ENCODE measurements at regions not wholly inside any gene's neighbourhood (a gene's known extent, or its start where the extent isn't known, plus 50 kb on each side); places are given as distances from the start of the nearest gene placed in this dataset.

GRCh38 chr20:39479196-39479810, 517.2 kb downstream of the DHX35 start:
- Histone ChIP-seq H3F3A (ENCODE audit: insufficient read depth, low read depth) (no peaks in the 10 kb centered on the region), H3K9me2 (ENCODE audit: insufficient read depth) (no peaks in the 10 kb centered on the region), H3K27me3 (ENCODE audit: insufficient read depth, low read depth) (no peaks in the 10 kb centered on the region), H3K4me3 (no peak overlapping the region), H3K27ac (no peak overlapping the region), H3K9me3 (ENCODE audit: insufficient read depth, low read depth) (no peaks in the 10 kb centered on the region), H2AFZ (no peak overlapping the region), H3K36me3 (ENCODE audit: low read depth) (no peaks in the 10 kb centered on the region), H4K20me1 (ENCODE audit: insufficient read depth) (no peaks in the 10 kb centered on the region), H3K4me1 (replicated peaks; ENCODE audit: insufficient read depth) (no peaks in the 10 kb centered on the region), H3K79me2 (ENCODE audit: low read depth) (no peaks in the 10 kb centered on the region), H3K4me2 (no peak overlapping the region)
- no peak for DNase-seq
- ChIA-PET POLR2A (ENCODE audit: unreplicated experiment) (interaction anchor here (0.8 kb wide), 1 partner anchor 22 kb away, joined by 5 read pairs; no protein-coding TSS in a partner anchor), CTCF (no interaction called here)
- TF ChIP-seq CTCF (conservative IDR thresholded peaks at IDR 0.05), result no peak
- TF ChIP-seq EZH2 (IDR thresholded peaks at IDR 0.05; ENCODE audit: low read depth), result no peak
- intact Hi-C loops (cut with micrococcal nuclease; ENCODE audit: unreplicated experiment), result no loop called here
- no TSS peak for BruUV-seq (replicated peaks)

- ChIA-PET POLR2A (ENCODE audit: unreplicated experiment) (no interaction called here), CTCF (no interaction called here)
- no peaks in the 10 kb centered on the region for H3K4me1 ChIP-seq (replicated peaks; ENCODE audit: insufficient read depth)
- no peaks in the 10 kb centered on the region for H3K27me3 ChIP-seq (ENCODE audit: insufficient read depth, low read depth)
- TF ChIP-seq EZH2 (IDR thresholded peaks at IDR 0.05; ENCODE audit: low read depth), result no peak
- no peak for TF ChIP-seq CTCF (conservative IDR thresholded peaks at IDR 0.05)
- H2AFZ ChIP-seq, result no peak overlapping the region
- intact Hi-C loops (cut with micrococcal nuclease; ENCODE audit: unreplicated experiment), result no loop called here
- H3K27ac ChIP-seq, result no peak overlapping the region
- no peaks in the 10 kb centered on the region for H3F3A ChIP-seq (ENCODE audit: insufficient read depth, low read depth)
- no peak for DNase-seq
- H4K20me1 ChIP-seq (ENCODE audit: insufficient read depth), result no peaks in the 10 kb centered on the region
- no peaks in the 10 kb centered on the region for H3K9me3 ChIP-seq (ENCODE audit: insufficient read depth, low read depth)
- H3K4me2 ChIP-seq, result no peak overlapping the region
- H3K9me2 ChIP-seq (ENCODE audit: insufficient read depth), result no peaks in the 10 kb centered on the region
- H3K36me3 ChIP-seq (ENCODE audit: low read depth), result no peaks in the 10 kb centered on the region
- no TSS peak for BruUV-seq (replicated peaks)
- H3K79me2 ChIP-seq (ENCODE audit: low read depth), result no peaks in the 10 kb centered on the region
- H3K4me3 ChIP-seq, result no peak overlapping the region
Observed at GRCh38 chr20:39474879-39475278, 512.7 kb downstream of the DHX35 start.

DNA sequence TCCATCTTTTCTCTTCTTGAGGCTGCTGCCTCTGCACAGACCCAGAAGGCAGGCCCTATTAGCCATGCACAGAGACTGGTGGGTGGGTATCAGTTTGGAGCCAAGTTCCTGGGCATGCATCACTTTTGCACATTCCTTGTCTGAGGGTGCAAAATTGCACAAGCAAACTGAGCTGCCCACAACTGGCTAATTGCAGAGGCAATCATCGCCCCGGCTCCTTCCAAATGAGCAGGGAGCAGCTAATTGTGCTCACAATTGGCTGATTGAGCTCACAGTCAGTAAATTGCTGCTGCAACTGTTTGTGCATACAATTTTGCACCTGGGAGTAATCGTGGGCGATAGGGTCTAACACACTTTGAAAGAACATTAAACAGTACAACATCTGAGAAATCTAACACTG, 511.4 kb downstream of the DHX35 start:
- H3K36me3 ChIP-seq (ENCODE audit: low read depth), result no peaks in the 10 kb centered on the region
- H4K20me1 ChIP-seq (ENCODE audit: insufficient read depth), result no peaks in the 10 kb centered on the region
- H3K9me2 ChIP-seq (ENCODE audit: insufficient read depth), result no peaks in the 10 kb centered on the region
- no peaks in the 10 kb centered on the region for H3K4me1 ChIP-seq (replicated peaks; ENCODE audit: insufficient read depth)
- intact Hi-C loops (cut with micrococcal nuclease; ENCODE audit: unreplicated experiment), result no loop called here
- H3K27ac ChIP-seq, result no peak overlapping the region
- no peak overlapping the region for H2AFZ ChIP-seq
- no peak for DNase-seq
- no peaks in the 10 kb centered on the region for H3K9me3 ChIP-seq (ENCODE audit: insufficient read depth, low read depth)
- H3K27me3 ChIP-seq (ENCODE audit: insufficient read depth, low read depth), result no peaks in the 10 kb centered on the region
- H3K79me2 ChIP-seq (ENCODE audit: low read depth), result no peaks in the 10 kb centered on the region
- ChIA-PET POLR2A (ENCODE audit: unreplicated experiment) (no interaction called here), CTCF (no interaction called here)
- H3K4me2 ChIP-seq, result no peak overlapping the region
- BruUV-seq (replicated peaks), result no TSS peak
- no peak overlapping the region for H3K4me3 ChIP-seq
- TF ChIP-seq CTCF (conservative IDR thresholded peaks at IDR 0.05) (no peak), EZH2 (IDR thresholded peaks at IDR 0.05; ENCODE audit: low read depth) (no peak)
- no peaks in the 10 kb centered on the region for H3F3A ChIP-seq (ENCODE audit: insufficient read depth, low read depth)
